ENCODE measurements at regions not wholly inside any gene's neighbourhood (a gene's known extent, or its start where the extent isn't known, plus 50 kb on each side); places are given as distances from the start of the nearest gene placed in this dataset.

- no peak overlapping the region for H3K27ac Mint-ChIP-seq
- DNase-seq: no peak
- no peaks in the 10 kb centered on the region for H3K4me1 Mint-ChIP-seq
- ATAC-seq (ENCODE audit: low read depth in 2 of 2): no peak
- H3K9me3 Mint-ChIP-seq: no peaks in the 10 kb centered on the region
- no peak overlapping the region for H3K4me3 Mint-ChIP-seq
- peaks cover 8 to 14% (median 12%) of the 10 kb centered on the region in 3 donors for H3K27me3 Mint-ChIP-seq
- no peaks in the 10 kb centered on the region for H3K36me3 Mint-ChIP-seq
Measured at GRCh38 chr14:51552275-51552674, 99.4 kb upstream of the FRMD6 start.

- H3K4me3 Mint-ChIP-seq: no peak overlapping the region
- H3K27me3 Mint-ChIP-seq: peaks cover 8 to 12% (median 10%) of the 10 kb centered on the region in 3 donors
- ATAC-seq (ENCODE audit: low read depth in 2 of 2): no peak
- DNase-seq: no peak
- no peaks in the 10 kb centered on the region for H3K36me3 Mint-ChIP-seq
- H3K9me3 Mint-ChIP-seq: no peaks in the 10 kb centered on the region
- no peaks in the 10 kb centered on the region for H3K4me1 Mint-ChIP-seq
- H3K27ac Mint-ChIP-seq: no peak overlapping the region
Measured at GRCh38 chr14:51552768-51553404, 98.8 kb upstream of the FRMD6 start.

- DNase-seq: no peak
- Mint-ChIP-seq H3K27ac (no peak overlapping the region), H3K9me3 (no peaks in the 10 kb centered on the region), H3K4me3 (no peak overlapping the region), H3K27me3 (peaks cover 0 to 6% (median 0%) of the 10 kb centered on the region in 3 donors), H3K36me3 (no peaks in the 10 kb centered on the region), H3K4me1 (no peaks in the 10 kb centered on the region)
- ATAC-seq (ENCODE audit: low read depth in 2 of 2): no peak
Measured at GRCh38 chr14:51554339-51554920, 97.3 kb upstream of the FRMD6 start.

- no peaks in the 10 kb centered on the region for H3K9me3 Mint-ChIP-seq
- H3K36me3 Mint-ChIP-seq: no peaks in the 10 kb centered on the region
- peaks cover 0 to 6% (median 0%) of the 10 kb centered on the region in 3 donors for H3K27me3 Mint-ChIP-seq
- DNase-seq (no peak), ATAC-seq (ENCODE audit: low read depth in 2 of 2) (no peak)
- no peaks in the 10 kb centered on the region for H3K4me1 Mint-ChIP-seq
- H3K4me3 Mint-ChIP-seq: no peak overlapping the region
- no peak overlapping the region for H3K27ac Mint-ChIP-seq
Measured at GRCh38 chr14:51554953-51555352, 96.8 kb upstream of the FRMD6 start.

- ATAC-seq (ENCODE audit: low read depth in 2 of 2) (no peak), DNase-seq (no peak)
- Mint-ChIP-seq H3K27me3 (no peaks in the 10 kb centered on the region), H3K36me3 (no peaks in the 10 kb centered on the region), H3K27ac (no peak overlapping the region), H3K9me3 (no peaks in the 10 kb centered on the region), H3K4me1 (no peaks in the 10 kb centered on the region), H3K4me3 (no peak overlapping the region)
Measured at GRCh38 chr14:51561141-51561540, 90.6 kb upstream of the FRMD6 start.

GRCh38 chr14:51562816-51563215, 88.9 kb upstream of the FRMD6 start:
- Mint-ChIP-seq H3K27ac (no peak overlapping the region), H3K4me1 (no peaks in the 10 kb centered on the region), H3K27me3 (no peaks in the 10 kb centered on the region), H3K4me3 (no peak overlapping the region), H3K36me3 (no peaks in the 10 kb centered on the region), H3K9me3 (no peaks in the 10 kb centered on the region)
- DNase-seq (no peak), ATAC-seq (ENCODE audit: low read depth in 2 of 2) (no peak)

GRCh38 chr14:51563560-51563959, 88.2 kb upstream of the FRMD6 start:
- no peak for ATAC-seq (ENCODE audit: low read depth in 2 of 2)
- H3K36me3 Mint-ChIP-seq: no peaks in the 10 kb centered on the region
- H3K9me3 Mint-ChIP-seq: no peaks in the 10 kb centered on the region

GRCh38 chr14:51564460-51564859, 87.2 kb upstream of the FRMD6 start:
- H3K4me1 Mint-ChIP-seq: no peaks in the 10 kb centered on the region
- no peak for DNase-seq
- no peaks in the 10 kb centered on the region for H3K36me3 Mint-ChIP-seq
- no peak overlapping the region for H3K27ac Mint-ChIP-seq
- no peaks in the 10 kb centered on the region for H3K9me3 Mint-ChIP-seq
- no peak for ATAC-seq (ENCODE audit: low read depth in 2 of 2)
- H3K4me3 Mint-ChIP-seq: no peak overlapping the region
- no peaks in the 10 kb centered on the region for H3K27me3 Mint-ChIP-seq

More at GRCh38 chr14:51563560-51563959, 88.2 kb upstream of the FRMD6 start:
- Mint-ChIP-seq H3K4me3 (no peak overlapping the region), H3K4me1 (no peaks in the 10 kb centered on the region), H3K27me3 (no peaks in the 10 kb centered on the region), H3K27ac (no peak overlapping the region)
- no peak for DNase-seq

GRCh38 chr14:51564986-51565604, 86.6 kb upstream of the FRMD6 start:
- no peak for ATAC-seq (ENCODE audit: low read depth in 2 of 2)
- H3K27me3 Mint-ChIP-seq: no peaks in the 10 kb centered on the region
- no peaks in the 10 kb centered on the region for H3K36me3 Mint-ChIP-seq
- H3K27ac Mint-ChIP-seq: no peak overlapping the region
- H3K4me1 Mint-ChIP-seq: no peaks in the 10 kb centered on the region
- no peak for DNase-seq
- no peak overlapping the region for H3K4me3 Mint-ChIP-seq
- H3K9me3 Mint-ChIP-seq: no peaks in the 10 kb centered on the region

GRCh38 chr14:51566831-51567582, 84.7 kb upstream of the FRMD6 start:
- DNase-seq (no peak), ATAC-seq (ENCODE audit: low read depth in 2 of 2) (no peak)
- no peaks in the 10 kb centered on the region for H3K4me1 Mint-ChIP-seq
- no peak overlapping the region for H3K27ac Mint-ChIP-seq
- no peak overlapping the region for H3K4me3 Mint-ChIP-seq
- H3K36me3 Mint-ChIP-seq: no peaks in the 10 kb centered on the region
- no peaks in the 10 kb centered on the region for H3K9me3 Mint-ChIP-seq
- H3K27me3 Mint-ChIP-seq: peaks cover 6 to 8% (median 7%) of the 10 kb centered on the region in 3 donors

GRCh38 chr14:51568366-51568765, 83.3 kb upstream of the FRMD6 start:
- Mint-ChIP-seq H3K4me3 (no peak overlapping the region), H3K27ac (no peak overlapping the region), H3K9me3 (no peaks in the 10 kb centered on the region), H3K36me3 (no peaks in the 10 kb centered on the region), H3K4me1 (no peaks in the 10 kb centered on the region), H3K27me3 (peaks cover 11 to 14% (median 12%) of the 10 kb centered on the region in 3 donors)
- DNase-seq (no peak), ATAC-seq (ENCODE audit: low read depth in 2 of 2) (no peak)

GRCh38 chr14:51573607-51574006, 78.1 kb upstream of the FRMD6 start:
- Mint-ChIP-seq H3K27me3 (peaks cover 43 to 48% (median 47%) of the 10 kb centered on the region in 3 donors), H3K9me3 (no peaks in the 10 kb centered on the region), H3K36me3 (no peaks in the 10 kb centered on the region), H3K27ac (no peak overlapping the region), H3K4me1 (no peaks in the 10 kb centered on the region), H3K4me3 (no peak overlapping the region)
- DNase-seq: no peak
- no peak for ATAC-seq (ENCODE audit: low read depth in 2 of 2)

- ATAC-seq (ENCODE audit: low read depth in 2 of 2) (no peak), DNase-seq (no peak)
- Mint-ChIP-seq H3K36me3 (no peaks in the 10 kb centered on the region), H3K9me3 (no peaks in the 10 kb centered on the region), H3K27me3 (peaks cover 43 to 51% (median 48%) of the 10 kb centered on the region in 3 donors), H3K27ac (no peak overlapping the region), H3K4me1 (no peaks in the 10 kb centered on the region), H3K4me3 (no peak overlapping the region)
Measured at GRCh38 chr14:51574009-51574408, 77.7 kb upstream of the FRMD6 start.

Measured in naive B cell (primary cell).